ENCODE measurements at regions not wholly inside any gene's neighbourhood (a gene's known extent, or its start where the extent isn't known, plus 50 kb on each side); places are given as distances from the start of the nearest gene placed in this dataset.

DNA sequence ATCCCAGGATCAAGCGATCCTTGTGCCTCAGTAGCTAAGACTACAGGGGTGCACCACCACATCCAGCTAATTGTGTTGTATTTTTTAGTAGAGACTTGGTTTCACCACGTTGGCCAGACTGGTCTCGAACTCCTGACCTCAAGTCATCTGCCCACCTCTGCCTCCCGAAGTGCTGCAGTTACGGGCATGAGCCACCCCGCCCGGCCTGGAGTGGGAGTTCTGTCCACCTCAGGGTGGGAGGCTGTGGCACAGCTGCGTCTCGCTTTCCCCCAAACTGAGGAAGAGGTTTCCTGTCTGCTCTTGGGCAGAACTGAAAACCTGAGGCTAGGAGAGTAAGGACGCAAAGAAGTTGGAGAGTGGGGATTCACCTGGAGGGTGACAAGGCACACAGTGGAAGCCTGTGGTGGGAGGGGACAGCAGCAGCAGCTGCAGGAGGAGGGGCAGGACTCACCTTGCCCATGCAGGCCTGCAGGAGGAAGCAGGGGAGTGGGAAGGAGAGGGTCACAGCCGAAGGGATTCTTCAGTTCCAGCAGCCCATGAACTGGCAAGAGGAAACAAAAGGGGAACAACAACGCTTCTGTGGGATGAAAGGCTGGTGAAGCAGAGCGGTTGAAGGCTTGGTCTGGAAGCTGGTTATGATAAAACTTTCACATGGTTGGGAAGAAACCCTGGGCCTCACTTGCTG, 181.4 kb downstream of the GAS1 start:
- CTCF ChIA-PET: no interaction called here
- POLR2A ChIA-PET: no interaction called here

GRCh38 chr9:86764671-86765343, 182.5 kb downstream of the GAS1 start:
- POLR2A ChIA-PET: no interaction called here
- CTCF ChIA-PET: no interaction called here

DNA sequence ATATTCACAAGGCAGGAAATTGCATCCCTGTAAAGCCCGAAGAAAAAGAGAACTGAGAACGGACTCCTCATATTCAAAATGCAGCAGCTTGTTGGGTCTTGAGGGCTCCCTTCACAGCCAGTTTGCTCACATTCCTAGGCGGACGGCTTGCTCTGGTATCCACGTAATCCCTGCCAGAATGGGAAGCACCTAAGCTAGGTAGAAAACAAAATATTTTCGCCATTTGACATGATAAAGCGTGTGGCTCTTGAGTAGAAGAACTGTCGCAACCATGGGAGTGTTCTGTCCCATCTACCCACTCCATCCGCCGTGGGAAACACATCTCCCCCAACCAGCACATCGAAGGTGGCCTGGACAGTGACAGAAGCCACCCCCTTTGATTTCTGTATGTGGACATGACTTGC, 183.1 kb downstream of the GAS1 start:
- POLR2A ChIA-PET: no interaction called here
- CTCF ChIA-PET: no interaction called here

GRCh38 chr9:86763791-86764190, 183.5 kb downstream of the GAS1 start:
- CTCF ChIA-PET: no interaction called here

GRCh38 chr9:86757382-86757720, 190.0 kb downstream of the GAS1 start:
- ChIA-PET POLR2A (no interaction called here), CTCF (no interaction called here)

More at GRCh38 chr9:86763791-86764190, 183.5 kb downstream of the GAS1 start:
- POLR2A ChIA-PET: no interaction called here

DNA sequence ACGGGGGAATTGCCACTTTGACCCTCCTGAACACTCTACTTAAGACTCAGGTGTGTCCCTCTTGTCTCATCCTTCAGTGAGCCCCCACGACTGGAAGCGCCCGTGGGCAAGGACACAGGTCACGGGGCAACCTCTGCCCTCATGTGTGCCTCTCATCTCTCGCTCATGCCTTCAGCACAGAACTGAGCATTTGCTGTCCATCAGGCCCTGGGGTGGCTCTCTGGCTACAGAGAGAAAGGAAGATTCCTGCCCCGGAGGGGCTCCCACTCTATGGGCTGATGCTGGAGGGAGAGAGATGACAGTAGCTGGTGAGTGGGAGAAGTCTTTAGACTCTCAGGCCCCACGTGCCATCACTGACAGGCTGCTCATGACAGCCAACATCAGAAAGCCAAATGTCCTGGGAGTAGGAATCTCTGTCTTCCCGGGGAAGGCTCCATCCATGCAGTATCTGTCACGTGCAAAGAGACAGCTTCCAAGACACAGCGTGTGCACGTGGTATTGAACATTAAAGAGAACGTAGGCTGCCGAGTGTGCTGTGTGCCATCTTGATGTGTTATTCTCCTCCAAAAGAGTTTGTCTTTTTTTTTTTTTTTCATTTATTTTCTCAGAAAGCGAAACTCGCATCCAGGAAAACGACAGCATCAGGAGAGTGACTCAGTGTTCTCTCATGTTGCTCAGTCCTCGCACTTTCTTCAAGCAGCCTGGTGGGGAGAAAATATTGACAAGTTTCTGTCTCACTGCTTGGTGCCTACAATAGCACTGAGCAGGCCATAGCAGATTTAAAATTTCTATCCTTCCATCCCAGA, 190.5 kb downstream of the GAS1 start:
- ChIA-PET POLR2A (no interaction called here), CTCF (no interaction called here)

- POLR2A ChIA-PET: no interaction called here
- CTCF ChIA-PET: no interaction called here
Observed at GRCh38 chr9:86755561-86755941, 191.8 kb downstream of the GAS1 start.

DNA sequence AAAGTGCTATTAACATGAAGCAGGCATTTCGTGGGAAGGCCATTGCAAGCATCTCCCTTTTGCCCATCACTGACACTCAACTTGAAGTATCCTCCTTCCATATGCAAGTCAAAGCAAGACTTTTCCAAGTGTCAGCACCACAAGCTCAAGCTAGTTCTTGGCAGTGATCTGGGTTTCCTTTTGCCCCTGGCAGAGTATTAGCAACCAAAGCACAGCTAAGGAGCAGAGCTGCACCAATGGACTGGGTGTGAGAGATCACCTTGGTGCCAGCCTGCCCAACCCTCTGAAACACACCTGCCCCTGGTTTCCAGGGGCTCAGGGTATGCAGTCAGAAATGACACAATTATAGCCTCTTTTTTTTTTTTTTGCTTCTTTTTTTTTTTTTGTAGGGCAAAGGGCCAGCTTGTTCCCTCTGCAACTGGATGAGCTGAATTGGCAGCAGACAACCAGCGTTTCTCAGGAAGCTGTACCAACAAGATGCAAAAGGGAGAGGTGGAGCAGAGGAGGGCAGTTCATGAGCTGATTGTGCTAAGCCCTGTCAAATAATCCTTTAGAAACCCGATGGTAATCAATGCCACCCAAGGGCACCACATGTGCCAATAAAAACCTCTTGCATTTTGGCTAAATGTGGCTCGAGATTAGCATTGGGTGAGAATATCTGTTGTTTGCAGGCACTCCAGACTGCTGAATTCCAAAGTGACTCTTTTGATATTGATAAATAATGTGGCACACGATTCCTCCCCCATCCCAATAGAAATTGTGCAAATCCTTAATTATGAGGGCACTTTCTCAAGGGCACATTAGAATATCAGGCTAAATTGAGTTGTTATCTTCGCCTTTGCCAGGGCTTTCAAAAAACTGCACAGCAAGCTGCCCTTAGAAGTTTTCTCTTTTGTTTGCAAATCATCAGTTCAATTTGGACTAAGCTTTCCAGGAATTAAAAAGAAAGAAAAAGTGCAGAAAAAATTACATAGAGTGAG, 192.4 kb downstream of the GAS1 start:
- ChIA-PET CTCF (no interaction called here), POLR2A (no interaction called here)

- POLR2A ChIA-PET: no interaction called here
- CTCF ChIA-PET: no interaction called here
Observed at GRCh38 chr9:86753836-86754235, 193.5 kb downstream of the GAS1 start.

- POLR2A ChIA-PET: no interaction called here
- CTCF ChIA-PET: no interaction called here
Observed at GRCh38 chr9:86752733-86753132, 194.6 kb downstream of the GAS1 start.

GRCh38 chr9:86751956-86752355, 195.3 kb downstream of the GAS1 start:
- ChIA-PET POLR2A (no interaction called here), CTCF (no interaction called here)

- CTCF ChIA-PET: no interaction called here
Observed at GRCh38 chr9:86751207-86751606, 196.1 kb downstream of the GAS1 start.

DNA sequence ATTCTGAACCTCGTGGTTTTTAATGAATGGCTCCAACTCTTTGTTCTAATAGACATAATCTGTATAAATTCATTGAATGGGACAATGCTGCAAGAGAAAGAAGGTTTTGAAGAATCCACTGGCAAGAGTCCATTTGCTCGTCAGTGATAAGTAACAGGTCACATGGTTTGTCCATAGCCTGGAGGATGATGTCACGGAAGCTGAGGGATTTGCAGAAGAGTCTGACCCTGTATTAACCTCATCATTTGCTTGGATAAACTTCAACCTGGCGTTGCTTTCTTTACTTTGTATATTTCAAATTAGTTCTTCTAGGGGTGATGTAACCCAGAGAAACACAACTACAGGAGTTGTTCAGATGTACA, 197.4 kb downstream of the GAS1 start:
- ChIA-PET CTCF (no interaction called here), POLR2A (no interaction called here)

More at GRCh38 chr9:86751207-86751606, 196.1 kb downstream of the GAS1 start:
- POLR2A ChIA-PET: no interaction called here

DNA sequence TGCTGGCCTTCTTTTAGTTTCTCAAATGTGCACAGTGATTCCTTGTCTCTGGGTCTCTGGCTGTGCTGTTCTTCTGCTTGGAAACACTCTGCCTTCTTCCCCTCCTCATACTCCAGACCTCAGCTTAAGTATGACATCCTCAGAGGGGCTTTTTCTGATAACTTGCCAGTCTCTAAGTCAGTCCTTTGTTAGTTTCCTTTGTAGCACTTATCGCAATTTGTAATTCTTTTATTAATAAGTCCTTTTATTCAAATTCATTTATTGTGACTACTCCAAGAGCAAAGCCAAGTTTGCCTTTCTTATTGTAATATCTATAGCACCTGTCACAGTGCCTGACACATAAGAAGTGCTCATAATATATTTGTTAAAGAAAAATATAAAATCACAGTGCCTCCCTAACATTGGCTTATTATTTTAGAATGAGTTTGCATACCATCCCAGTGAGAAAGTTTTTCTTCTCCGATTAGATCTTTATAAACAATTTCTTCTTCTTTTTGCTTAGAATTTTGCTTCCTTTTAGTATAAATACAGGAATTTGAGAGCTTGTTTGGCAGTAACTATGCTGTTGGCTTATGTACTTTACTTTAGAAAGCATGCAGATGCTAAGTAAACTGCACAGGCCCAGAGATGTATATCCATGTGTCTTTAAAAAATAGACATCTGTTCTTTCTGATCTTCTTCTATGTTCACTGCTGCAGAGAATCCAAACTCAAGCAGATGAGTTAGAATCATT, 198.0 kb downstream of the GAS1 start:
- ChIA-PET POLR2A (no interaction called here), CTCF (no interaction called here)

GRCh38 chr9:86747711-86748110, 199.6 kb downstream of the GAS1 start:
- ChIA-PET POLR2A (no interaction called here), CTCF (no interaction called here)

DNA sequence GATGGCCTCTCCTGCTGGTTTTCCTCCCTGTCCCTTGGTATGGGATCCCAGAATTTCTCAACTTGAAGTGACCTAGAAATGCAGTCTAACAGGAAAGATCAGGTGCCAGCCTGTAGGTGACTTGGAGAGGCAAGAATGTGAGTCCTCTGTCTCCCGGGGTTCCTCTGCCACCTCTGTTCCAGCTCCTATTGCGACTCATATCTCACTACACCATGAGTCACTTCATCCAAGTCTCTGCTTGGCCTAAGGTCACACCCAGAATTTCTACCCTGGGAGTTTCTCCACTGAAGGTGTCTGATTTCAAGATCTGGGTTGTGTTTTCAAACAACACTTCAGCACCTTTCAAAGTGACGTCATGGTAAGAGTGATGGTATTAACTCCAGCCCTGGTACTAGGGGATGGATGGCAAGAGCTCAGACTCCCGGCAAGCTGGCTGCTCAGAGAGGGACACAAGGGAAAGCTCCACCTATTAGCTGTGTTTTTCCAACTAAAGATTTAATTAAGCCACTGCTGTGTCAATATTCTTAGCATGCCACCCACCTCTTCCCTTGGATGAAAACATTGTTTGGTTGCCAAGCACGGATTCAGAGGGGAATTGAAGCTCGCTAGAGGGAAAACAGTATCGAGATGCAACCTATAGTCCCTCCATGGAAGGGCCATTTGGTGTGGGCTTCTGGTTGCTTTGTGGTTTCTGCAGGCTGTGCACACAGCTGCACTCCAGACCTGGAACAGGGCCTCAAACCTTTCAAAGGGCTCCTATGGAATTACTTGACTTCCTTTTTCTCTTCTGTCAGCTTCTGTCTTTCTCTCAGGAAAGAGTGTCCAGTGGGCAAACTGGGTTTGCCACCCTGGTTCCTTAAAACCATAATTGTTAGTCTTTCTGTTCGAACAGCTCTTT, 205.7 kb downstream of the GAS1 start:
- ChIA-PET CTCF (no interaction called here), POLR2A (no interaction called here)

- CTCF ChIA-PET: no interaction called here
- POLR2A ChIA-PET: no interaction called here
Observed at GRCh38 chr9:86735772-86736458, 211.4 kb downstream of the GAS1 start.

DNA sequence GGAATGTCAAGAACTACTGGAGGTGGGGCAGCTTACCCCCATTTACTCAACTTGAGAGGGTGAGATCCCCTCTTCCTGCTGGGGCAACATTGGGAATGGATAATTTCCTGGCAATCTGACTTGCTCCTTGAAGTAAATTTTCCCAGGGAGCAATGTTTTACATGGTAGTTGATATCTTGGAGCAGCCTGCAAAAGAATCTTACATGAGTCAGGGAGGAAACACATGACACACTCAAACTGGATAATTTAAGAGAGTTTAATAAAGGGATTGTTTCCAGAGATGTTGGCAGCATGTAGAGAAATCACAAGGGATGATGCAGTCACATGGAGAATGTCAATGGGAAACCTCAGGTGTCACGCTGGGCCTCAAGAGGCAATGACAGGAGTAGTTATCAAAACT, 212.5 kb downstream of the GAS1 start:
- ChIA-PET CTCF (no interaction called here), POLR2A (no interaction called here)

Measured in activated CD8-positive, alpha-beta memory T cell treated with anti-CD3 and anti-CD28 coated beads for 36 hours (primary cell).